Thymus (tissue), 11 donors: ENCODE measurements at regions not wholly inside any gene's neighbourhood (a gene's known extent, or its start where the extent isn't known, plus 50 kb on each side); places are given as distances from the start of the nearest gene placed in this dataset.

ENCODE experiments used
- DNase-seq, 9 donors: peaks; one replicate each; pipeline ENCODE4 v3.0.0-alpha.2; 2013; ENCODE audit warnings: low spot score in 9 of 9, low read depth in 6 of 9, missing footprints in 1 of 9
- H3K27ac ChIP-seq, 2 donors: one replicate each; pipeline ENCODE4 v1.5.1; 2013; ENCODE audit warnings: control low read depth in 1 of 2, low read depth in 1 of 2, low read length in 1 of 2, mild to moderate bottlenecking in 1 of 2, moderate library complexity in 1 of 2
- H3K27me3 ChIP-seq, 2 donors: one replicate each; pipeline ENCODE4 v1.5.1; 2013; ENCODE audit warnings: low read length in 1 of 2; ENCODE audit not compliant: control insufficient read depth in 2 of 2, insufficient read depth in 1 of 2
- H3K36me3 ChIP-seq, 2 donors: one replicate each; pipeline ENCODE4 v1.5.1; 2013; ENCODE audit warnings: low read length in 1 of 2, mild to moderate bottlenecking in 1 of 2, moderate library complexity in 1 of 2; ENCODE audit not compliant: control insufficient read depth in 2 of 2, insufficient read depth in 2 of 2
- H3K4me1 ChIP-seq, 2 donors: one replicate each; pipeline ENCODE4 v1.5.1; 2013; ENCODE audit warnings: low read length in 2 of 2; ENCODE audit not compliant: control insufficient read depth in 2 of 2, insufficient read depth in 2 of 2
- H3K4me3 ChIP-seq, 2 donors: one replicate each; pipeline ENCODE4 v1.5.1; 2013; ENCODE audit warnings: low read length in 2 of 2, control low read depth in 1 of 2, mild to moderate bottlenecking in 1 of 2
- H3K9me3 ChIP-seq, 2 donors: one replicate each; pipeline ENCODE4 v1.5.1; 2013; ENCODE audit warnings: low read length in 1 of 2, mild to moderate bottlenecking in 1 of 2; ENCODE audit not compliant: control insufficient read depth in 2 of 2, insufficient read depth in 1 of 2
- WGBS: extraction: QIAGEN DNeasy Blood & Tissue Kit; methylation state at CpG from one replicate; pipeline ENCODE4 v1.1.7; 2013; 5-methylcytosine and 5-hydroxymethylcytosine counted together
- donor health status: healthy.

DNA sequence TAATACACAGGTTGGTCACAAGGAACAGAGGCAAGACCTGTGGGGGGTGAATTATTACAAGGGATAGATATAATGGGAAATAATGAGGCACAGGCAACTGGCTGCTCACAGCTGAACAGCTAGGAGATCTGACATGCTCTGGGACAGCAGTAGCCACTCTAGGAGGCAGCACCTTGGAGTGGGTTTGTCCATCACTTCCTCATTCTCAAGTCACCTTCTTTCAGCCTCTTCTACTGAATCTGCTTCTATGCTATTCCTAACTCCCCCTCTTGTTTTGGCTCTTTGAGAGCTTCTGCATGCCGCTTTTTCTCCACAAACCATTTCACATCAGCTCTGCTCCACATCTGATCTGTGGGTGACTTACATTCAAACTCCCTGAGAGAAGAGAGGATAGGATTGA is 345.5 kb upstream of the MAP3K7 start:
- Histone ChIP-seq H3K4me1 (no peaks in the 10 kb centered on the region), H3K36me3 (no peaks in the 10 kb centered on the region), H3K9me3 (no peaks in the 10 kb centered on the region), H3K27me3 (no peaks in the 10 kb centered on the region), H3K4me3 (no peak overlapping the region), H3K27ac (no peak overlapping the region)
- WGBS = 100% methylated on average over 1 of the region's 1 CpG
- DNase-seq = no peak

DNA sequence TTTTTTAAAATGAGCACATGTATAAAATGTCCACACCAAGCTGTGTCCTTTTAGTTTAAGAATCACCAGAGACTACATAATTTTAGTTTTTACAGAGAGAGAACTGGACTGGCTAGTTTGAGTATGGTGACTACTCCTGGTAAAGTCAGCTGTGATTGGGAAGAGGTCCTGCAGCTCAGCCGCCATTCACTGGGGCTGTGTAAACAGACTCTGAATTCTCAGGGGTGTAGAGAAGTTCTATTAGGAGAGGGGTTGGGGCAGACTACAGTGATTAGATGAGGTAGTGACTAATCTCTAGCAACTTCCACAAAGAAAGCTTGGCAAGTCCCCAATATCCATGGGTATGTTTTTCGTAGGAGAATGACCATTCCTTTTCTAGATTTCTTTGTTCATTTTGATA is 341.2 kb upstream of the MAP3K7 start:
- no peak for DNase-seq
- Histone ChIP-seq H3K4me3 (no peak overlapping the region), H3K27ac (no peak overlapping the region), H3K9me3 (no peaks in the 10 kb centered on the region), H3K36me3 (no peaks in the 10 kb centered on the region), H3K27me3 (no peaks in the 10 kb centered on the region), H3K4me1 (no peaks in the 10 kb centered on the region)
- WGBS = 96% methylated on average over 2 of the region's 2 CpGs

DNA sequence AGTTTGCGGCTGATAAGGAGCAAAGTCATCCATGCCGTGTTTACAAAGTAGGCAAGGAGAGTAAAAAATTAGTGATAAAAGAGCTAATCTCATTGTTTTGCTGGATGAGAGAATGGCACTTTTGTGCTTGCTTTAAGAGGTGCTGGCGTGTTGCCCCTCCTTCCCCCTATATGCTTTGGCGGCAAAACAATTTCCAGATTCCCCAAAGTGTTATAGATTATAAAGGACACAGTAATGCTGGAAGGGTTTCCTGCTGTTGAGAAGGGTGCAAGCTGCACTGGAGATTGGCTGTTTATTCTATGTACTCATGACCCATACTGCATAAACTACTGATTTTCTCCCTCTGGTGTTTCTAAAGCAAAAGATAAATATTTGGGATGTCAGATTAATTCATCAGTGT is 338.9 kb upstream of the MAP3K7 start:
- H3K27ac ChIP-seq = no peak overlapping the region
- 88% methylated on average over 4 of the region's 4 CpGs for WGBS
- no peak overlapping the region for H3K4me3 ChIP-seq
- H3K36me3 ChIP-seq = no peaks in the 10 kb centered on the region
- no peaks in the 10 kb centered on the region for H3K4me1 ChIP-seq
- DNase-seq = no peak
- H3K9me3 ChIP-seq = no peaks in the 10 kb centered on the region
- no peaks in the 10 kb centered on the region for H3K27me3 ChIP-seq

DNA sequence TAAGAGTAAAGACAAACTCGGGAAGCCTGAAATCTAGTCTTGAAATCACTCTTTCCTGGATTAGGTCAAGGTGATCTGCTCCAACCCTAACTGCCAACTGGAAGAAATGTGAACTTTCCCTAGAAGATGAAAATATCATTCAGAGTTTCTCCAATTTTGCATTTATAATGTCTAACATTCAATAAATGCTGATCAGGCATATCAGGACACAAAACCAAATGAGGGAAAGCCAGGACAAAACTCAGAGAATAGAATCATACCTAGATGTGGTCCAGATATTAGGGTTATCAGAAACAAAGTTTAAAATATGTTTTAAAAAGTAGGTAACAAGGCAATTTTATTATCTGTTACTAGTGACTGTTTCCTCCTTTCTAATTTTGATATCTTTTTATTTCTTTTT is 335.5 kb upstream of the MAP3K7 start:
- Histone ChIP-seq H3K4me3 (no peak overlapping the region), H3K9me3 (no peaks in the 10 kb centered on the region), H3K27me3 (no peaks in the 10 kb centered on the region), H3K36me3 (no peaks in the 10 kb centered on the region), H3K27ac (no peak overlapping the region), H3K4me1 (no peaks in the 10 kb centered on the region)
- DNase-seq = no peak
- WGBS = 94% methylated on average over 1 of the region's 1 CpG

DNA sequence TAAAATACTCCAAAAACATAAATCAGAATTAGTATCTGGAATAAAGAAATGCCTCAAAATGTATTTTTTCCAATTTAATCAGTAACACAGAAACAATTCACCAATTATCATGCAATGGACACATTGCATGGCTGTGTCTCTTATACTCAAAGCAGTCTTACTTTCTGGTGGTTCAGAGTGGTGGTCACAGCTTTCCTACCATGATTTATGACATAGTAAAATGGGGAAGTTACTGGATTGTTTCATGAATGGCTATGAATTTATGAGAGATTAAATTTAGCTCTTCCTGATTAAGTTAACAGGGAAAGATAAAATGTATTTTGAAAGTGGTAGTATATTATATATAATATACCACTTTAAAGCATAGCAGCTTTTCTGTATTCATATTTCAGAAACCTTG is 331.5 kb upstream of the MAP3K7 start:
- Histone ChIP-seq H3K27me3 (no peaks in the 10 kb centered on the region), H3K36me3 (no peaks in the 10 kb centered on the region), H3K9me3 (peaks cover 0 to 7% of the 10 kb centered on the region in 2 donors), H3K4me1 (no peaks in the 10 kb centered on the region), H3K27ac (no peak overlapping the region), H3K4me3 (no peak overlapping the region)
- no peak for DNase-seq

DNA sequence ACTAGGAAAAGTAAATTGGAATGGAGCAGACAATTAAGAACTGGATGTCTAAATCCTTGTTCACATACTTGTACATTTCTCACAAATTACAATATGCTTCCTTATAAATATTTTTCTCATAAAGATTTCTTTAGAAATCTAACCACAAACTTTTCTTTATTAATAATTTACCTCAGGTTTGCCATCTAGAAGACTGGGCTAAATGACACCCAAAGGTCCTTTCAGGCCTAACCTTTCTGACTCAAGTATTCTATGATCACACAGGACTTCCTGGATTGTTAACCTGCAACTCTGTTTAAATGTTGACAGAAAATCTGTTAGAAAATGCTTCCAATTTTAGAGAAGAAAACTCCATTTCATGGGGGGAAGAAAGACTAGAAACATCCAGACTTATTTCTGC is 330.5 kb upstream of the MAP3K7 start:
- no peak overlapping the region for H3K27ac ChIP-seq
- no peak for DNase-seq
- no peaks in the 10 kb centered on the region for H3K4me1 ChIP-seq
- H3K27me3 ChIP-seq = no peaks in the 10 kb centered on the region
- H3K9me3 ChIP-seq = peaks cover 0 to 7% of the 10 kb centered on the region in 2 donors
- H3K36me3 ChIP-seq = no peaks in the 10 kb centered on the region
- no peak overlapping the region for H3K4me3 ChIP-seq

DNA sequence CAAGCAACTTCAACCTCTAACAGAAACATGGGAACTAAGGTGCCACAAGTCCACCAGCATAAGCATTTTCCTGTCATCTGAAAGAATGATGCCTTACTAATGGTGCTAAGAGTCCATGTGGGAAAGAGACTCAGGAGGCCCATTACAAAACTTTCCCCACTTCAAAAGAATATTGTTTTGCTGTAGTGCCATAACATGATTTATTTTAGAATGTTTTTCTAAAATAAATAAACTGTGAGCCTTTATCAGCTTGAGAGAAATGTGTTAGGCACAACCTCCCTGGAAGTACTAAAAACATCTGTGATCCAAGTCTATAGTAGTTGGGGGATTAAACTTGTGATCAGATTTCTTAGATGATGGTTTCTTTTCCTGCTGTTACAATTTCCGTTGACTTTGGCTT is 330.1 kb upstream of the MAP3K7 start:
- Histone ChIP-seq H3K4me3 (no peak overlapping the region), H3K4me1 (no peaks in the 10 kb centered on the region), H3K36me3 (no peaks in the 10 kb centered on the region), H3K27ac (no peak overlapping the region), H3K27me3 (no peaks in the 10 kb centered on the region), H3K9me3 (peaks cover 0 to 7% of the 10 kb centered on the region in 2 donors)
- no peak for DNase-seq
- WGBS = 89% methylated on average over 1 of the region's 1 CpG

DNA sequence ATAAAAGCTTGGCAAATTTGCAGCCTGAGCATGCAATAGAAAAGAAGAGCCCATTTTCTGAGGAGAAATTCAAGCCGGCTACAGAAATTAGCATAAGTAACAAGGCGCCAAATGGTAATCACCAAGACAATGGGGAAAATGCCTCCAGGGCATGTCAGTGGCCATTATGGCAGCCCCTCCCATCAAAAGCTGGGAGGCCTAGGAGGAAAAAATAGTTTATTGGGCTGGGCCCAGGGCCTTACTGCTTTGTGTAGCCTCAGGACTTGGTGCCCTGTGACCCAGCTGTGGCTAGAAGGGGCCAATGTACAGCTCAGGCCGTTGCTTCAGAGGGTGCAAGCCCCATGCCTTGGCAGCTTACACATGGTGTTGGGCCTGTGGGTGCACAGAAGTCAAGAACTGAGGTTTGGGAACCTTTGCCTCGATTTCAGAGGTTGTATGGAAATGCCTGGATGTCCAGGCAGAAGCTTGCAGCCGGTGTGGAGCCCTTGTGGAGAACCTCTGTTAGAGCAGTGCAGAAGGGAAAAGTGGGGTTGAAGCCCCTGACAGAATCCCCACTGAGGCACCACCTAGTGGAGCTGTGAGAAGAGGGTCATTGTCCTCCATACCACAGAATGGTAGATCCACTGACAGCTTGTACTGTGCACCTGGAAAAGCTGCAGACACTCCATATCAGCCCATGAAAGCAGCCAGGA is 328.5 kb upstream of the MAP3K7 start:
- Histone ChIP-seq H3K36me3 (no peaks in the 10 kb centered on the region), H3K9me3 (peaks cover 0 to 7% of the 10 kb centered on the region in 2 donors), H3K4me1 (no peaks in the 10 kb centered on the region), H3K27ac (no peak overlapping the region), H3K4me3 (no peak overlapping the region), H3K27me3 (no peaks in the 10 kb centered on the region)
- no peak for DNase-seq
- 90% methylated on average over 5 of the region's 5 CpGs for WGBS

DNA sequence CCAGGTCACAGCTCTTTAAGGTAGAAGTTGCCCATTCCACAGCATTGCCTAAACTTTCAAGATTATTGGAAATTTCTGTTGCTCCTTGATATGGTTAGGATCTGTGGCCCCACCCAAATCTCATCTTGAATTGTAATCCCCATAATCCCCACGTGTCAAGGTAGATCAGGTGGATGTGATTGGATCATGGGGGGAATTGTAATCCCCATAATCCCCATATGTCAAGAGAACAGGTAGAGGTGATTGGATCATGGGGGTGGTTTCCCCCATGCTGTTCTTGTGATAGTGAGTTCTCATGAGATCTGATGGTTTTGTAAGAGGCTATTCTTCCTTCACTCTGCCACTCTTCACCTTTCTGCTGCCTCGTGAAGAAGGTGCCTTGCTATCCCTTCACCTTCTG is 327.4 kb upstream of the MAP3K7 start:
- 87% methylated on average over 2 of the region's 2 CpGs for WGBS

More for the DNA sequence above, 327.4 kb upstream of the MAP3K7 start:
- no peaks in the 10 kb centered on the region for H3K4me1 ChIP-seq
- H3K27ac ChIP-seq = no peak overlapping the region
- H3K27me3 ChIP-seq = no peaks in the 10 kb centered on the region
- no peak for DNase-seq
- peaks cover 0 to 7% of the 10 kb centered on the region in 2 donors for H3K9me3 ChIP-seq
- H3K4me3 ChIP-seq = no peak overlapping the region
- H3K36me3 ChIP-seq = no peaks in the 10 kb centered on the region
